ENCODE measurements at regions not wholly inside any gene's neighbourhood (a gene's known extent, or its start where the extent isn't known, plus 50 kb on each side); places are given as distances from the start of the nearest gene placed in this dataset.

DNA sequence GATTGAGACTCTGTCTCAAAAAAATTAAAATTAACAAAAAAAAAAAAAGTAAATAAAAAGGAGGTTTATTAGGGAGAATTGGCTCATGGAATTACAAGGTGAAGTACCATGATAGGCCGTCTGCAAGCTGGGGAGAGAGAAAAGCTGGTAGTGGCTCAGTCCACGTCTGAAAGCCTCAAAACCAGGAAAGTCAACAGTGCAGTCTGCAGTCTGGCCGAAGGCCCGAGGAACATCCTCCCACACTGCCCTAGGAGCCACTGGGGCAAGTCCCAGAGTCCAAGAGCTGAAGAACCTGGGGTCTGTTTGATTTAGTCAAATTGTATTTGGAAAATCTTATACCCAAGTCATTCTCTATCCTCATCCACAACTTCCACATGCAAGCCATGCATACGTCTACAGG lies 59.0 kb upstream of the RAB18 start:
- WGBS (ENCODE audit: insufficient coverage, insufficient replicate concordance, low lambda C conversion rate, missing lambda C conversion rate): 30% methylated on average over 5 of the region's 5 CpGs

More for the DNA sequence above, 59.0 kb upstream of the RAB18 start:
- TF ChIP-seq JUND (IDR thresholded peaks at IDR 0.05; ENCODE audit: low read depth, low read length) (no peak), RAD51 (IDR thresholded peaks at IDR 0.05) (no peak), STAT1 (conservative IDR thresholded peaks at IDR 0.05) (no peak), ETV6 (conservative IDR thresholded peaks at IDR 0.05 in 1 of 2, IDR thresholded peaks at IDR 0.05 in 1 of 2; ENCODE audit: borderline replicate concordance in 1 of 2, low read depth in 1 of 2) (no peak), ZNF207 (IDR thresholded peaks at IDR 0.05; ENCODE audit: borderline replicate concordance) (no peak)
- TF ChIP-seq, protein P1, sequence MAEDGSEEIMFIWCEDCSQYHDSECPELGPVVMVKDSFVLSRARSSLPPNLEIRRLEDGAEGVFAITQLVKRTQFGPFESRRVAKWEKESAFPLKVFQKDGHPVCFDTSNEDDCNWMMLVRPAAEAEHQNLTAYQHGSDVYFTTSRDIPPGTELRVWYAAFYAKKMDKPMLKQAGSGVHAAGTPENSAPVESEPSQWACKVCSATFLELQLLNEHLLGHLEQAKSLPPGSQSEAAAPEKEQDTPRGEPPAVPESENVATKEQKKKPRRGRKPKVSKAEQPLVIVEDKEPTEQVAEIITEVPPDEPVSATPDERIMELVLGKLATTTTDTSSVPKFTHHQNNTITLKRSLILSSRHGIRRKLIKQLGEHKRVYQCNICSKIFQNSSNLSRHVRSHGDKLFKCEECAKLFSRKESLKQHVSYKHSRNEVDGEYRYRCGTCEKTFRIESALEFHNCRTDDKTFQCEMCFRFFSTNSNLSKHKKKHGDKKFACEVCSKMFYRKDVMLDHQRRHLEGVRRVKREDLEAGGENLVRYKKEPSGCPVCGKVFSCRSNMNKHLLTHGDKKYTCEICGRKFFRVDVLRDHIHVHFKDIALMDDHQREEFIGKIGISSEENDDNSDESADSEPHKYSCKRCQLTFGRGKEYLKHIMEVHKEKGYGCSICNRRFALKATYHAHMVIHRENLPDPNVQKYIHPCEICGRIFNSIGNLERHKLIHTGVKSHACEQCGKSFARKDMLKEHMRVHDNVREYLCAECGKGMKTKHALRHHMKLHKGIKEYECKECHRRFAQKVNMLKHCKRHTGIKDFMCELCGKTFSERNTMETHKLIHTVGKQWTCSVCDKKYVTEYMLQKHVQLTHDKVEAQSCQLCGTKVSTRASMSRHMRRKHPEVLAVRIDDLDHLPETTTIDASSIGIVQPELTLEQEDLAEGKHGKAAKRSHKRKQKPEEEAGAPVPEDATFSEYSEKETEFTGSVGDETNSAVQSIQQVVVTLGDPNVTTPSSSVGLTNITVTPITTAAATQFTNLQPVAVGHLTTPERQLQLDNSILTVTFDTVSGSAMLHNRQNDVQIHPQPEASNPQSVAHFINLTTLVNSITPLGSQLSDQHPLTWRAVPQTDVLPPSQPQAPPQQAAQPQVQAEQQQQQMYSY (CRISPR knock-in tag; IDR thresholded peaks at IDR 0.05): no peak
- Histone ChIP-seq H2AFZ (ENCODE audit: control insufficient read depth, low read depth, low read length) (no peak overlapping the region), H3K4me1 (ENCODE audit: control insufficient read depth, insufficient read depth, low read length) (no peaks in the 10 kb centered on the region), H3K9ac (ENCODE audit: control insufficient read depth, insufficient read depth, low read length) (no peak overlapping the region), H3K27ac (ENCODE audit: control insufficient read depth, insufficient read depth) (no peak overlapping the region), H3K9me3 (replicated peaks; ENCODE audit: control insufficient read depth, insufficient read depth, low read length) (no peaks in the 10 kb centered on the region), H3K36me3 (ENCODE audit: control insufficient read depth in 2 of 2, insufficient read depth in 2 of 2, low read length in 1 of 2) (no peaks in the 10 kb centered on the region), H3K4me2 (ENCODE audit: control insufficient read depth, insufficient read depth) (no peak overlapping the region), H3K79me2 (ENCODE audit: control insufficient read depth, insufficient read depth, low read length) (no peaks in the 10 kb centered on the region), H3K27me3 (replicated peaks in 1 of 2; ENCODE audit: control insufficient read depth in 2 of 2, insufficient read depth in 2 of 2, low read length in 1 of 2) (no peaks in the 10 kb centered on the region), H4K20me1 (ENCODE audit: control insufficient read depth, insufficient read depth) (no peaks in the 10 kb centered on the region), H3K4me3 (no peak overlapping the region)
- intact Hi-C loops (cut with micrococcal nuclease; ENCODE audit: unreplicated experiment): loop anchor here (5.0 kb wide), 2 partner anchors 102 to 212 kb away; no protein-coding TSS in a partner anchor
- in situ Hi-C loops (cut with MboI): loop anchor here (5.0 to 25.0 kb wide), 2 partner anchors 207 to 742 kb away; no protein-coding TSS in a partner anchor
- RAD21 ChIA-PET (ENCODE audit: unreplicated experiment): no interaction called here
- BruUV-seq (replicated peaks): no TSS peak
- no peak for DNase-seq (ENCODE audit: low read depth, low spot score)
- SMC1A ChIA-PET (ENCODE audit: uncharacterized antibody, unreplicated experiment): no interaction called here
- CTCF ChIA-PET: interaction anchor here (1.5 to 1.7 kb wide), 3 partner anchors 29 to 213 kb away, joined by 3 to 8 read pairs (median 4); no protein-coding TSS in a partner anchor
- FAIRE-seq: no peak
- no peak; the same call in 2 of the 3 replicates for ATAC-seq
- POLR2A ChIA-PET: no interaction called here
